Neural cell (in vitro differentiated cells): ENCODE measurements at regions not wholly inside any gene's neighbourhood (a gene's known extent, or its start where the extent isn't known, plus 50 kb on each side); places are given as distances from the start of the nearest gene placed in this dataset.

Experiments
- EP300 ChIP-seq: fragments of 450-650 bp; conservative IDR thresholded peaks from 2 replicates; pipeline ENCODE4 v1.6.1; 2014; ENCODE audit warnings: antibody characterized with exemption, mild to moderate bottlenecking, moderate library complexity; ENCODE audit not compliant: poor library complexity, severe bottlenecking
- MXI1 ChIP-seq: fragments of 450-650 bp; conservative IDR thresholded peaks from 2 replicates; pipeline ENCODE4 v1.6.1; 2014; ENCODE audit warnings: antibody characterized with exemption, mild to moderate bottlenecking; ENCODE audit not compliant: poor library complexity, severe bottlenecking
- POLR2AphosphoS5 ChIP-seq: IDR thresholded peaks from 2 replicates; pipeline ENCODE4 v1.6.1; 2012
- SMC3 ChIP-seq: fragments of 450-650 bp; conservative IDR thresholded peaks from 2 replicates; pipeline ENCODE4 v1.6.1; 2014; ENCODE audit warnings: antibody characterized with exemption, mild to moderate bottlenecking, moderate library complexity; ENCODE audit not compliant: poor library complexity
- TAF1 ChIP-seq: IDR thresholded peaks from 2 replicates; pipeline ENCODE4 v1.6.1; 2012; ENCODE audit warnings: low read depth
- TF ChIP-seq, protein P1 (sequence below): fragments of 450-650 bp; IDR thresholded peaks from 2 replicates; pipeline ENCODE4 v1.5.1; 2014; ENCODE audit warnings: antibody characterized with exemption, mild to moderate bottlenecking, moderate library complexity; ENCODE audit not compliant: poor library complexity, severe bottlenecking

GRCh38 chr3:66753670-66754069 lies 244.4 kb upstream of the KBTBD8 start:
- TF ChIP-seq, protein P1, sequence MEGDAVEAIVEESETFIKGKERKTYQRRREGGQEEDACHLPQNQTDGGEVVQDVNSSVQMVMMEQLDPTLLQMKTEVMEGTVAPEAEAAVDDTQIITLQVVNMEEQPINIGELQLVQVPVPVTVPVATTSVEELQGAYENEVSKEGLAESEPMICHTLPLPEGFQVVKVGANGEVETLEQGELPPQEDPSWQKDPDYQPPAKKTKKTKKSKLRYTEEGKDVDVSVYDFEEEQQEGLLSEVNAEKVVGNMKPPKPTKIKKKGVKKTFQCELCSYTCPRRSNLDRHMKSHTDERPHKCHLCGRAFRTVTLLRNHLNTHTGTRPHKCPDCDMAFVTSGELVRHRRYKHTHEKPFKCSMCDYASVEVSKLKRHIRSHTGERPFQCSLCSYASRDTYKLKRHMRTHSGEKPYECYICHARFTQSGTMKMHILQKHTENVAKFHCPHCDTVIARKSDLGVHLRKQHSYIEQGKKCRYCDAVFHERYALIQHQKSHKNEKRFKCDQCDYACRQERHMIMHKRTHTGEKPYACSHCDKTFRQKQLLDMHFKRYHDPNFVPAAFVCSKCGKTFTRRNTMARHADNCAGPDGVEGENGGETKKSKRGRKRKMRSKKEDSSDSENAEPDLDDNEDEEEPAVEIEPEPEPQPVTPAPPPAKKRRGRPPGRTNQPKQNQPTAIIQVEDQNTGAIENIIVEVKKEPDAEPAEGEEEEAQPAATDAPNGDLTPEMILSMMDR, result no peak
- TF ChIP-seq EP300, result no peak
- TF ChIP-seq POLR2AphosphoS5, result no peak
- no peak for TF ChIP-seq TAF1
- TF ChIP-seq MXI1, result no peak
- TF ChIP-seq SMC3, result no peak
